GM21447 (cell line): ENCODE measurements at regions not wholly inside any gene's neighbourhood (a gene's known extent, or its start where the extent isn't known, plus 50 kb on each side); places are given as distances from the start of the nearest gene placed in this dataset.

ENCODE experiments used
- ATAC-seq: cut with Tn5 transposase; IDR thresholded peaks from one replicate; pipeline ENCODE4 v1.9.1; 2021; ENCODE audit not compliant: unreplicated experiment

- no peak for ATAC-seq
Observed at GRCh38 chr9:89805571-89806292, 200.9 kb downstream of the GADD45G start.

GRCh38 chr9:89806371-89807100 lies 201.7 kb downstream of the GADD45G start:
- ATAC-seq, result no peak

- no peak for ATAC-seq
Observed at GRCh38 chr9:89807101-89807395, 202.2 kb downstream of the GADD45G start.

GRCh38 chr9:89807682-89808075 lies 202.9 kb downstream of the GADD45G start:
- no peak for ATAC-seq

- ATAC-seq, result no peak
Observed at GRCh38 chr9:89808076-89808755, 203.4 kb downstream of the GADD45G start.

DNA sequence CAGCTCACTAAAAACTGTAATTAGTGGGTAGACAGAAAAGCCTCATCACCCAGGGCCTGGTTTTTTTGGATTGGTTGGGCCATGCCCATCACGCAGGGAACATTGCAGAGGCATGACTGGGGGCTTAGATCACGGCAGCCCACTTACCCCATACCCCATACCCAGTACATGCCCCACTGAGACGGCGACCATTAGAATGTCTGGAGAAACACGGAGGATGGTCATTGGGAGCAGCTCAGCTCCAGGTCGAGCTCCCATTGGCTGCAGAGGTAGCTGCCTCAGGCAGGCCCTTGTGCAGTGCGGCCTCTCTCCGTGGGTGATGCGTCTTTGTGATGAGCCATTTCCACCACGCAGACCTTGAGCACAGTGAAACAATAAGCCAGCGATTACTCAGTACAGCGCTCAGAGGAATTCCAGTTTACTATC lies 204.0 kb downstream of the GADD45G start:
- no peak for ATAC-seq

GRCh38 chr9:89810431-89810830 lies 205.6 kb downstream of the GADD45G start:
- no peak for ATAC-seq

DNA sequence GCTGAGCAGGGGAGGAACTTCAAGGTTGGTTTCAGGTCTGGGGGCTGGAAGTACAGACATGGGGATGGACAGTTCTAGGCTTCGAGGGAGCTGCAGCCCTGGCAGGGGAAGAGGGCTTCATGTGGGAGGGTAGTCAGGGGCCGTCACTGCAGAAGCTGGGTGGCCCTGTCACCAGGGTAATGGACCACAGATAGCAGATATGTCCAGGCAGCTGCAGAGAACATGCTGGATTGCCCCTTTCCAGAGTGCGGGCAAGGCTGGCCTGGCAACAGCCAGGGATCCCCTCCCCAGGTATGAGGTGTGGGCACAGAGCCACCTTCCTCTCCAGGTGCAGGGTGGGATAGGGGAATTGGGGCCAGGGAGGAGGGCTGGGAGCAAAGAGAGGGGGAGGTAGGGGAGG lies 206.5 kb downstream of the GADD45G start:
- no peak for ATAC-seq

- ATAC-seq, result no peak
Observed at GRCh38 chr9:89811886-89812450, 207.2 kb downstream of the GADD45G start.

- ATAC-seq, result no peak
Observed at GRCh38 chr9:89812556-89813181, 207.9 kb downstream of the GADD45G start.

GRCh38 chr9:89813482-89813881 lies 208.7 kb downstream of the GADD45G start:
- ATAC-seq, result no peak

- ATAC-seq, result no peak
Observed at GRCh38 chr9:89814340-89815040, 209.7 kb downstream of the GADD45G start.

DNA sequence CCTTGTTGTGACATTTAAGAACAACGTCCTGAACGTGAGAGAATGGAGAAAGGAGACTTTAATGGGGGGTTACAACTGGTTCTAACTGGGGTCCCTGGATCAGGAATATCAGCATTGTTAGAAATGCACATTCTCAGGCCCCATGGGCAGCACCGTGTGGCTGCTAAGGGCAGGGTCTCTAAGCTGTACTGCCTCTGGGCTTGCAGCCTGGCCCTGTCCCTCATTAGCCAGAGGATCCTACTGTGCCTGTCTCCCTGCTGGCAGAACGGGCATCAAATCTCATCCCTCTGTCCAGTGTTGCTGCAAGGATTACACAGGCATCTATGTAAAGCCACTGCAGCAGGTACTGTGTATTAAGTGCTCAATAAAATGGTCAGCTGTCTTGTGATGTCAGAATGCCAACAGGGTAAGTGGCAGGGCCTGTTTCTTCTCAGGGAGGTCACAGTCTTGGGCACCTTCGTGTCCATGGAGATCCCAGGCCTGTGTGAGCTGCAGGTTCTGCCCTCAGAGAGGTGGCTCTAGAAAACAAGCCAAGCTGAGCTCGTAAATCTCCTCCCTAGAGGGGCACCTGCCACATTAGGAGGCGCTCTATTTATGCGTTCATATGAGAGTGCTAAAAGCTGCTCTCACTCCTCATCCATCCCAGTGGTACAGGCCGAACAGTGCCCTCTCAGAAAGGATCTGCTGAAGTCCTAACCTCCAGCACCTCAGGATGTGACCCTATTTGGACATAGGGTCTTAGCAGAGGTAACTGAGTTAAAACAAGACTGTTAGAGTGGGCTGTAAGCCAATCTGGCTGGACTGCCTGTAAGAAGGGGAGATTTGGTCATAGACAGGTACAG lies 210.5 kb downstream of the GADD45G start:
- peak; percentile 32 for ATAC-seq

DNA sequence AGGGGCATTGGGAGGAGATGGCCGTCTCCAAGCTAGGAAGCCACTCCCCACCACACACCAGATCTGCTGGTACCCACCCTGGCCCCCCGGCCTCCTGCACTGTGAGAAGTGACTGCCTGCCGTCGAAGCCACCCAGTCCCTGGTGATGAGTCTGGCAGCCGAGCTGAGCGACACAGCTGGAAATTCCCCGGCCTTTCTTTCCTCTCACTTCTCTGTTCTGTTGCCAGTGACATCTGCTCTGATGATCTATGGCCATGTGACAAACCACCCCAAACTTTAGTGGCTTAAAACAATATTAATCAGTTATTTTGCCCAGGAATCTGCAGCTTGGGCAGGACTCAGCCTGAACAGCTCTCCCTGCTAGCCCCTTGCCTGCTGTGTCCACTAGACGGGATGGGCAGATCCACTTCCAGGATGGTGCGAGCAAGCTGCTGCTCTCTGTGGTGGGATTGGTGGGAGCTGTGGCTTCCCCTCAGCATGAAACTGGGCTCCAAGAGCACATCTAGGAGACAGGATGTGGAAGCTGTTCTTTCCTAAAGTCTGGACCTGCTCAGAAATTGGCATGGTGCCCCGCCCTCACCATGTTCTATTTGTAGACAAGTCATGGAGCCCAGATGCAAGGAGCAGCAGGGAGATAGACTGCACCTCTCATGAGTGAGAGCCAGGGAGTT lies 211.2 kb downstream of the GADD45G start:
- ATAC-seq, result peak; percentile 91

GRCh38 chr9:89817151-89817950 lies 212.5 kb downstream of the GADD45G start:
- no peak for ATAC-seq

GRCh38 chr9:89820337-89820736 lies 215.5 kb downstream of the GADD45G start:
- ATAC-seq, result no peak

DNA sequence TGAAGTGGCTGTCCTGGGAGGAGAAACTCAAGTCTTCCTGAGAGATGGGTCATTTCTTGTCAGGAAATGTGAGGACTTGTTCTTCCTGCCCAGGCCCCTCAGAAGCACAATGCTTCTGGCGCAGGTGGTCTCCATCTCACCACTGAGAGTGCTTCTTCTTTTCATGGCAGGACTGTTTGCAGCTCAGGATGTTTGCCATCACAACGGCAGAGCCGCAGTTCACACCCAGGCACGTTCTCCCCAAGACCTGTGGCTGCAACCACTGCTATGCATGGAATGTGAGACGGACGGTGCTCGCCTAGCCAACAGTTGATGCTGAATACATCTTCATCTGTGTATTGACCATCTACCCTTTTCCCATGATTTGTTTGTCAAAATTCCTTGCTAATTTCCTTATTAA lies 216.3 kb downstream of the GADD45G start:
- no peak for ATAC-seq

- no peak for ATAC-seq
Observed at GRCh38 chr9:89822996-89823395, 218.2 kb downstream of the GADD45G start.

GRCh38 chr9:89825669-89826068 lies 220.9 kb downstream of the GADD45G start:
- no peak for ATAC-seq
